NT2/D1 (cell line): ENCODE measurements at regions not wholly inside any gene's neighbourhood (a gene's known extent, or its start where the extent isn't known, plus 50 kb on each side); places are given as distances from the start of the nearest gene placed in this dataset.

Experiments used
- SUZ12 ChIP-seq: IDR thresholded peaks from 2 replicates; pipeline ENCODE4 v1.6.1; 2011; ENCODE audit not compliant: insufficient read length, insufficient read depth; ENCODE audit errors: extremely low read depth
- YY1 ChIP-seq: IDR thresholded peaks from 2 replicates; pipeline ENCODE4 v1.6.1; 2011; ENCODE audit not compliant: insufficient read length, insufficient read depth
- ZNF274 ChIP-seq: IDR thresholded peaks from 2 replicates; pipeline ENCODE4 v1.6.1; 2011; ENCODE audit warnings: mild to moderate bottlenecking, low read depth, low read length

DNA sequence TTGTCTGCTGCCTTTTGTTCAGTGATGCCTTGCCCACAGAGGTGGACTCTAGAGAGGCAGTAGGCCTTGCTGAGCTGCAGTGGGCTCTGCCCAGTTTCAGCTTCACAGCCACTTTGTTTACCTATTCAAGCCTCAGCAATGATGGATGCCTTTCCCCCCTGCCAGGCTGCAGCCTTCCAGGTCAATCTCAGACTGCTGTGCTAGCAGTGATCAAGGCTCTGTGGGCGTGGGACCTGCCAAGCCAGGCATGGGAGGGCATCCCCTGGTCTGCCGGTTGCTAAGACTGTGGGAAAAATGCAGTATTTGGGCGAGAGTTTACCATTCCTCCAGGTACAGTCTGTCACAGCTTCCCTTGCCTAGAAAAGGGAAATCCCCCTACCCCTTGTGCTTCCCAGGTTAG is 175.2 kb upstream of the PBDC1 start:
- TF ChIP-seq ZNF274 (no peak), SUZ12 (no peak), YY1 (no peak)
